HG02938 (cell line): ENCODE measurements at regions not wholly inside any gene's neighbourhood (a gene's known extent, or its start where the extent isn't known, plus 50 kb on each side); places are given as distances from the start of the nearest gene placed in this dataset.
"Not testable (repeated sequence)": the region's sequence is repeated elsewhere in the genome, so short reads cannot be mapped to it uniquely, and the experiment has no call there.

Source experiments
- ATAC-seq: cut with Tn5 transposase; IDR thresholded peaks from one replicate; pipeline ENCODE4 v1.9.1; 2021; ENCODE audit warnings: mild to moderate bottlenecking, moderate library complexity; ENCODE audit not compliant: unreplicated experiment

- ATAC-seq = no peak
Measured at GRCh38 chr18:10164271-10165071, 250.7 kb downstream of the VAPA start.

GRCh38 chr18:10166164-10166807 lies 252.5 kb downstream of the VAPA start:
- ATAC-seq = no peak

GRCh38 chr18:10167759-10168158 lies 253.9 kb downstream of the VAPA start:
- ATAC-seq = no peak

- ATAC-seq = no peak
Measured at GRCh38 chr18:10168477-10168876, 254.7 kb downstream of the VAPA start.

- ATAC-seq = no peak
Measured at GRCh38 chr18:10169064-10169562, 255.3 kb downstream of the VAPA start.

GRCh38 chr18:10169814-10170213 lies 256.0 kb downstream of the VAPA start:
- ATAC-seq = no peak

- ATAC-seq = no peak
Measured at GRCh38 chr18:10170375-10170774, 256.6 kb downstream of the VAPA start.

- ATAC-seq = not testable (repeated sequence)
Measured at GRCh38 chr18:10175333-10175732, 261.5 kb downstream of the VAPA start.

GRCh38 chr18:10179326-10179725 lies 265.5 kb downstream of the VAPA start:
- not testable (repeated sequence) for ATAC-seq

- no peak for ATAC-seq
Measured at GRCh38 chr18:10182009-10182624, 268.3 kb downstream of the VAPA start.

GRCh38 chr18:10184776-10185175 lies 269.7 kb upstream of the APCDD1 start:
- ATAC-seq = no peak

GRCh38 chr18:10188971-10189810 lies 265.2 kb upstream of the APCDD1 start:
- ATAC-seq = no peak

- no peak for ATAC-seq
Measured at GRCh38 chr18:10190564-10190963, 263.9 kb upstream of the APCDD1 start.

GRCh38 chr18:10193444-10193843 lies 261.0 kb upstream of the APCDD1 start:
- ATAC-seq = no peak

- ATAC-seq = no peak
Measured at GRCh38 chr18:10194592-10194991, 259.8 kb upstream of the APCDD1 start.

GRCh38 chr18:10195529-10195928 lies 258.9 kb upstream of the APCDD1 start:
- no peak for ATAC-seq

- ATAC-seq = no peak
Measured at GRCh38 chr18:10197097-10197496, 257.3 kb upstream of the APCDD1 start.

GRCh38 chr18:10201226-10201625 lies 253.2 kb upstream of the APCDD1 start:
- ATAC-seq = no peak

- no peak for ATAC-seq
Measured at GRCh38 chr18:10201659-10202058, 252.8 kb upstream of the APCDD1 start.

- no peak for ATAC-seq
Measured at GRCh38 chr18:10202845-10203321, 251.6 kb upstream of the APCDD1 start.

GRCh38 chr18:10205151-10205550 lies 249.3 kb upstream of the APCDD1 start:
- ATAC-seq = no peak
